ENCODE measurements at regions not wholly inside any gene's neighbourhood (a gene's known extent, or its start where the extent isn't known, plus 50 kb on each side); places are given as distances from the start of the nearest gene placed in this dataset.

DNA sequence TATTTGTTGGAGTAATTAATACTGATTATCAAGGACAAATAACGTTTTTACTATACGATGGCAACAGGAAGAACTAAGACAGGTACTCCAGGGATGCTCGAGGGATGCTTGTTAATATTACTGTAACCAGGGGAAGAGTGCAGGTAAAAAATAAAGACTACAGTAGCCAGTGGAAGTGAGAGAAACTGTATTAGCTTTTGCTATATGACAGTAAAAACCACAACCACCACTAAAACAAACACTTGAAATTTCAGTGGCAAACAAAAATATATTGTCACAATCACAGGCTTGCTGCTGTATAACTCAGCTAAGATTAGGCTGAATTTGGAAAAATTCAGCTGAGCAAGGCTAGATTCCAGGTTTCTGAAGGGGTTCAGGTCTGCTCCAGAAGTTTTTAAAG, 812.6 kb upstream of the ADGRL4 start:
- Mint-ChIP-seq H3K36me3 (ENCODE audit: low read depth) (no peaks in the 10 kb centered on the region), H3K27ac (no peak overlapping the region), H3K4me3 (no peak overlapping the region), H3K27me3 (ENCODE audit: insufficient read depth) (no peaks in the 10 kb centered on the region), H3K9me3 (no peaks in the 10 kb centered on the region), H3K4me1 (no peaks in the 10 kb centered on the region)
- no peaks in the 10 kb centered on the region for H3K36me3 ChIP-seq (ENCODE audit: control insufficient read depth, insufficient read depth, low read length)
- no peak overlapping the region for H3K27ac ChIP-seq (ENCODE audit: low read depth, low read length)
- H3K4me3 ChIP-seq (ENCODE audit: low read length) = no peak overlapping the region
- H3K4me1 ChIP-seq (ENCODE audit: control insufficient read depth, insufficient read depth, low read length) = no peaks in the 10 kb centered on the region
- no peaks in the 10 kb centered on the region for H3K27me3 ChIP-seq (ENCODE audit: control insufficient read depth, insufficient read depth, low read length, poor library complexity, severe bottlenecking)
- 93 to 97% methylated on average over 3 of the region's 3 CpGs for WGBS, 2 experiments (ENCODE audit: insufficient coverage in 1 of 2, insufficient read length in 1 of 2)
- DNase-seq = no peak
- no peak overlapping the region for H3K9ac ChIP-seq (ENCODE audit: extremely low read depth, low read length, poor library complexity, severe bottlenecking)
- TF ChIP-seq, protein P1, sequence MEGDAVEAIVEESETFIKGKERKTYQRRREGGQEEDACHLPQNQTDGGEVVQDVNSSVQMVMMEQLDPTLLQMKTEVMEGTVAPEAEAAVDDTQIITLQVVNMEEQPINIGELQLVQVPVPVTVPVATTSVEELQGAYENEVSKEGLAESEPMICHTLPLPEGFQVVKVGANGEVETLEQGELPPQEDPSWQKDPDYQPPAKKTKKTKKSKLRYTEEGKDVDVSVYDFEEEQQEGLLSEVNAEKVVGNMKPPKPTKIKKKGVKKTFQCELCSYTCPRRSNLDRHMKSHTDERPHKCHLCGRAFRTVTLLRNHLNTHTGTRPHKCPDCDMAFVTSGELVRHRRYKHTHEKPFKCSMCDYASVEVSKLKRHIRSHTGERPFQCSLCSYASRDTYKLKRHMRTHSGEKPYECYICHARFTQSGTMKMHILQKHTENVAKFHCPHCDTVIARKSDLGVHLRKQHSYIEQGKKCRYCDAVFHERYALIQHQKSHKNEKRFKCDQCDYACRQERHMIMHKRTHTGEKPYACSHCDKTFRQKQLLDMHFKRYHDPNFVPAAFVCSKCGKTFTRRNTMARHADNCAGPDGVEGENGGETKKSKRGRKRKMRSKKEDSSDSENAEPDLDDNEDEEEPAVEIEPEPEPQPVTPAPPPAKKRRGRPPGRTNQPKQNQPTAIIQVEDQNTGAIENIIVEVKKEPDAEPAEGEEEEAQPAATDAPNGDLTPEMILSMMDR (conservative IDR thresholded peaks at IDR 0.05) = no peak
- H3K9me3 ChIP-seq (ENCODE audit: control insufficient read depth, low read length) = no peaks in the 10 kb centered on the region

DNA sequence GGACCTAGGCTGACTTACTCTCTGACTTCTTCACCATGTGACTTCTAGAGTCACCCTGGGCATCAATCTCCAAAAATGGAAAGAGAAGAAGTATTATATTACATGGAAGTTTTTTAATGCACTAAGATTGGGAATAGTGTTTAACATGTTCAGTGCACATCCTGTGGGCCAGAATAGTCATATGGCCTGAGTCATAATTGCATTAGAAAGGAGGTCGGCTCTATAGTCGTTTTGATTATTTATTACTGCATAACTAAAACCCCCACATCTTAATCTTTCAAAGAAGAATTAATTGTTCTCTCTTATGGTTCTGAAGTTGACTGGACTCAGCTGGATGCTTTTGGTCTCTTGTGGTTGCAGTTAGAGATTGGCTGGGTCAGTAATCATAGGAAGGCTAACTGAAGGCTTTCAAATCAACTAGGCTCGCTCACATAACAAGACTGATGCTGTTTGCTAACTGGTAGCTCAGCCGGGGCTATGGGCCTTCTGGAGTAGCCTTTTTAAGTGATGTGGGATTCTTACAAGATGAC, 810.6 kb upstream of the ADGRL4 start:
- 99 to 100% methylated on average over 2 to 4 of the region's 4 CpGs for WGBS, 2 experiments (ENCODE audit: insufficient coverage in 1 of 2, insufficient read length in 1 of 2)
- no peak for DNase-seq
- Histone ChIP-seq H3K27ac (ENCODE audit: low read depth, low read length) (no peak overlapping the region), H3K4me3 (ENCODE audit: low read length) (no peak overlapping the region), H3K36me3 (ENCODE audit: control insufficient read depth, insufficient read depth, low read length) (no peaks in the 10 kb centered on the region), H3K9me3 (ENCODE audit: control insufficient read depth, low read length) (no peaks in the 10 kb centered on the region), H3K4me1 (ENCODE audit: control insufficient read depth, insufficient read depth, low read length) (no peaks in the 10 kb centered on the region), H3K9ac (ENCODE audit: extremely low read depth, low read length, poor library complexity, severe bottlenecking) (no peak overlapping the region), H3K27me3 (ENCODE audit: control insufficient read depth, insufficient read depth, low read length, poor library complexity, severe bottlenecking) (no peaks in the 10 kb centered on the region)
- H3K27ac Mint-ChIP-seq = no peak overlapping the region
- TF ChIP-seq, protein P1 (conservative IDR thresholded peaks at IDR 0.05) = no peak
- no peaks in the 10 kb centered on the region for H3K27me3 Mint-ChIP-seq (ENCODE audit: insufficient read depth)
- H3K36me3 Mint-ChIP-seq (ENCODE audit: low read depth) = no peaks in the 10 kb centered on the region
- H3K9me3 Mint-ChIP-seq = no peaks in the 10 kb centered on the region
- H3K4me1 Mint-ChIP-seq = no peaks in the 10 kb centered on the region
- no peak overlapping the region for H3K4me3 Mint-ChIP-seq

DNA sequence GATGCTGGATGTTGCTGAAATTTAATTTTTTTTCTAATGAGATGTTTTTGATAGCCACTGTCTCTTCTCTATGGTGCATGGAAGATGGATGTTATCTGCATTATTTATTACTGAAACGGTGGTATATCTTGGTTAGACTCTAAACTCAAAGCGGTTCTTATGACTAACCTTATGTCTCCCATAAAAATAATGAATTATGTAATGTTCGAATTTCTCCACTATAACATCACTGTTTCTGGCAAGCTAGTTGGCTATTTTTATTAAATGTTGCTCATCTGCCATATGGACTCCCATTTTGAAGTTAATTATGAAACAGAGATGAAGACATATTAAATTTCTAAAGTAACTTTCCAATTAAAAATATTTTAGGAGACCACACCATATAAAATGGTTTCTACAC, 808.6 kb upstream of the ADGRL4 start:
- no peaks in the 10 kb centered on the region for H3K27me3 Mint-ChIP-seq (ENCODE audit: insufficient read depth)
- H3K4me1 Mint-ChIP-seq = no peaks in the 10 kb centered on the region
- TF ChIP-seq, protein P1 (conservative IDR thresholded peaks at IDR 0.05) = no peak
- H3K9me3 ChIP-seq (ENCODE audit: control insufficient read depth, low read length) = no peaks in the 10 kb centered on the region
- H3K4me3 Mint-ChIP-seq = no peak overlapping the region
- H3K9ac ChIP-seq (ENCODE audit: extremely low read depth, low read length, poor library complexity, severe bottlenecking) = no peak overlapping the region
- H3K36me3 Mint-ChIP-seq (ENCODE audit: low read depth) = no peaks in the 10 kb centered on the region
- no peaks in the 10 kb centered on the region for H3K4me1 ChIP-seq (ENCODE audit: control insufficient read depth, insufficient read depth, low read length)
- no peak for DNase-seq
- 95% methylated on average over 3 of the region's 3 CpGs; no CpG with 5 or more reads in 1 of the 2 experiments for WGBS, 2 experiments (ENCODE audit: insufficient coverage in 1 of 2, insufficient read length in 1 of 2)
- no peaks in the 10 kb centered on the region for H3K36me3 ChIP-seq (ENCODE audit: control insufficient read depth, insufficient read depth, low read length)
- H3K4me3 ChIP-seq (ENCODE audit: low read length) = no peak overlapping the region
- no peak overlapping the region for H3K27ac Mint-ChIP-seq
- no peaks in the 10 kb centered on the region for H3K27me3 ChIP-seq (ENCODE audit: control insufficient read depth, insufficient read depth, low read length, poor library complexity, severe bottlenecking)
- no peaks in the 10 kb centered on the region for H3K9me3 Mint-ChIP-seq
- no peak overlapping the region for H3K27ac ChIP-seq (ENCODE audit: low read depth, low read length)

Measured in endodermal cell (in vitro differentiated cells).